GM13976 (cell line): ENCODE measurements at regions not wholly inside any gene's neighbourhood (a gene's known extent, or its start where the extent isn't known, plus 50 kb on each side); places are given as distances from the start of the nearest gene placed in this dataset.

ENCODE experiments used
- DNase-seq: peaks from one replicate; pipeline ENCODE4 v3.0.0; 2012; ENCODE audit warnings: low spot score
- in situ Hi-C: fragments of 300-500 bp; cut with MboI; formaldehyde crosslinking; loops from one replicate; pipeline ENCODE4 v1.12.0; 2022; ENCODE audit warnings: low sequenced_read_pairs, mixed read lengths, inconsistent platforms; ENCODE audit not compliant: unreplicated experiment
- TF ChIP-seq, protein P1 (sequence below): IDR thresholded peaks from 2 replicates; pipeline ENCODE4 v1.5.1; 2012; ENCODE audit warnings: borderline replicate concordance, mild to moderate bottlenecking; ENCODE audit not compliant: insufficient read depth; ENCODE audit errors: extremely low read depth, missing control alignments, control extremely low read depth

DNA sequence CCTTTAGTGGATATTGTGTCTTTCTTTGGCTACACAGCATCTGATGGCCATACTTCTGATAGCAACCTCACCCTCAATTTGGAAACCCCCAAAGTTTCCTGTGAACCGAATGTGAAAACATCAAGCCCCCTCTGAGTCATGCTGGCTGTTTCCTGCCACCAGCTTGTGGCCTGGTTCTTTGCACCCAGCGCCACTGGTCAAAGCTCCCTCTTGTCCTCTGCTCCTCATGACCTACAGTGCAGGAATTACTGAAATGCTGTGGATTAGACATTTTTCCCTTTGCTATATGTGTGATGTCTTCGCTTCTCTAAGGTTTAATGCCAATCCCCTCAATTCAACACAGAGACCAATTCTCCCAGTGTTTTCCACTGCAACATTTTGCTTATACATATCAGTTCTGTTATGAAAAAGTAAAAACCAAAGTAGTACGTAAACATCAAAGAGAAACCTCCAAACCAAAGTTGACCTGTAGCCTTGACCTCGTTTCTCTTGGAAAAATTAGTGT is 224.0 kb upstream of the TENM3 start:
- in situ Hi-C loops: no loop called here
- DNase-seq: peak; percentile 51
- TF ChIP-seq, protein P1, sequence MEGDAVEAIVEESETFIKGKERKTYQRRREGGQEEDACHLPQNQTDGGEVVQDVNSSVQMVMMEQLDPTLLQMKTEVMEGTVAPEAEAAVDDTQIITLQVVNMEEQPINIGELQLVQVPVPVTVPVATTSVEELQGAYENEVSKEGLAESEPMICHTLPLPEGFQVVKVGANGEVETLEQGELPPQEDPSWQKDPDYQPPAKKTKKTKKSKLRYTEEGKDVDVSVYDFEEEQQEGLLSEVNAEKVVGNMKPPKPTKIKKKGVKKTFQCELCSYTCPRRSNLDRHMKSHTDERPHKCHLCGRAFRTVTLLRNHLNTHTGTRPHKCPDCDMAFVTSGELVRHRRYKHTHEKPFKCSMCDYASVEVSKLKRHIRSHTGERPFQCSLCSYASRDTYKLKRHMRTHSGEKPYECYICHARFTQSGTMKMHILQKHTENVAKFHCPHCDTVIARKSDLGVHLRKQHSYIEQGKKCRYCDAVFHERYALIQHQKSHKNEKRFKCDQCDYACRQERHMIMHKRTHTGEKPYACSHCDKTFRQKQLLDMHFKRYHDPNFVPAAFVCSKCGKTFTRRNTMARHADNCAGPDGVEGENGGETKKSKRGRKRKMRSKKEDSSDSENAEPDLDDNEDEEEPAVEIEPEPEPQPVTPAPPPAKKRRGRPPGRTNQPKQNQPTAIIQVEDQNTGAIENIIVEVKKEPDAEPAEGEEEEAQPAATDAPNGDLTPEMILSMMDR: no peak

GRCh38 chr4:182022909-182023308 is 220.3 kb upstream of the TENM3 start:
- in situ Hi-C loops: no loop called here
- TF ChIP-seq, protein P1: no peak
- DNase-seq: no peak

- in situ Hi-C loops: no loop called here
- TF ChIP-seq, protein P1: no peak
- no peak for DNase-seq
Measured at GRCh38 chr4:182023469-182023868, 219.7 kb upstream of the TENM3 start.

DNA sequence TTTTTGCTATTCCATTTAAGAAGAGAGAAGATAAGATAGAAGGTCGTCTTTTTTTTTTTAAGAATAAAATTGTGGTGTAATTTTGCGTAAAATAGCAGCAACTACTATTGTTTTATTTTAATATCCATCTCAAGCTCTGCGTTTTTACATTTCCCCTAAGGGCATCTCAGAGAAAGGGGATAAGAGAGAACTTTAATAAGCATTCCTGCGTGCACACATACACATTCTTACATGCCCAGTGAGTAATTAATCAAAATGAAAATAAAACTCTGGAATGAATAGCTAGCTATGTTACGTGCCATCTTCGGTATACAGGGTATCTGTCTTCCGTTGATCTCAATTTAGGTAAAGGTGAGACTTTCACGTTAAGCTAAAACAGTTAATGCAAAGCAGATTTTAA is 200.3 kb upstream of the TENM3 start:
- no peak for DNase-seq
- TF ChIP-seq, protein P1: no peak
- in situ Hi-C loops: no loop called here

- DNase-seq: no peak
- TF ChIP-seq, protein P1: no peak
- in situ Hi-C loops: no loop called here
Measured at GRCh38 chr4:182048871-182049270, 194.3 kb upstream of the TENM3 start.

DNA sequence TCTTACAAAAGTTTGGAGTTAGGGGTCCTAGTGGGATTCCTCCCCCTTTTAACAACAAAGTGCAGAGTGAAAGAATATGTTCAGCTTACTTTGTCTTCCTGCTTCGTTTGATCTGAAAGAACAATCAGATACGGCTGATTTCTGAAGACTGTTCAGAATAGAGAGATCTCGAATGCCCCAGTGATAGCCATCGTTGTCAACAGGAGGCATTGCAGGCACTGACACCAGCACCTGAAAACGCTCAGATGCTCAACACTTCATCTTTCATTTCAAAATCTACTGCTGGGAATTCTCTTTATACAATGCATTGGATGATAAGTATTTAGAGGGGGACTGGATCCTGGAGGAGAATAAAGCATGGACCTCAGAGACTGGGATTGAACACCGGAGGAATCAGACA is 186.3 kb upstream of the TENM3 start:
- TF ChIP-seq, protein P1: no peak
- in situ Hi-C loops: no loop called here
- no peak for DNase-seq

DNA sequence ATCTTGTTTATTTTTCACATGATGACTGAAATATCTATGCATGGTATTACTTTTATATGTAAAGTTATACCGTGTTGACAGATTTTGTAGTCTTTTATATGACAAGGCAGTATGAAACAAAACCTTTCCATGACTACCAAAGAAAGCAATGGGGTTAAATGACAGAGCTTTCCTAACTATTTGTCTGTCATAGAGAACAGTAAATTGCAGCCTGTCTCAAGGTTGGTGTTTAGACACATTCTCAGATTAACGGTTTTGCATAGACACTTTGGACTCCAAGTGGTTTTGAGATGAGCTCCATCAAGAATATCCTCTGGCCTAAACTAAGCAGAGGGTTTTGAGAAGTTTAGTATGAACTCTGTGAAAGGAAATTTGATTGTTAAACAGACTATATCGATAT is 180.7 kb upstream of the TENM3 start:
- DNase-seq: no peak
- TF ChIP-seq, protein P1: no peak
- in situ Hi-C loops: no loop called here
